GM18508 (cell line): ENCODE measurements at regions not wholly inside any gene's neighbourhood (a gene's known extent, or its start where the extent isn't known, plus 50 kb on each side); places are given as distances from the start of the nearest gene placed in this dataset.
"Not testable (repeated sequence)": the region's sequence is repeated elsewhere in the genome, so short reads cannot be mapped to it uniquely, and the experiment has no call there.

Experiments used
- ATAC-seq: cut with Tn5 transposase; IDR thresholded peaks from one replicate; pipeline ENCODE4 v1.9.1; 2021; ENCODE audit warnings: moderate number of reproducible peaks; ENCODE audit not compliant: insufficient read depth, unreplicated experiment

GRCh38 chr22:48834404-48834803 lies 993.3 kb downstream of the BRD1 start:
- no peak for ATAC-seq

- no peak for ATAC-seq
Observed at GRCh38 chr22:48832592-48832991, 995.1 kb downstream of the BRD1 start.

- ATAC-seq = no peak
Observed at GRCh38 chr22:48829908-48830307, 997.8 kb downstream of the BRD1 start.

GRCh38 chr22:48828688-48829087 lies 999.0 kb downstream of the BRD1 start:
- no peak for ATAC-seq

- no peak for ATAC-seq
Observed at GRCh38 chr22:48827904-48828555, 999.6 kb downstream of the BRD1 start.

GRCh38 chr22:48827268-48827846 lies 1000.3 kb downstream of the BRD1 start:
- ATAC-seq = no peak

- ATAC-seq = no peak
Observed at GRCh38 chr22:48826546-48826945, 1001.1 kb downstream of the BRD1 start.

- no peak for ATAC-seq
Observed at GRCh38 chr22:48825802-48826520, 1001.7 kb downstream of the BRD1 start.

- no peak for ATAC-seq
Observed at GRCh38 chr22:48824712-48825651, 1002.7 kb downstream of the BRD1 start.

GRCh38 chr22:48823941-48824340 lies 1003.7 kb downstream of the BRD1 start:
- no peak for ATAC-seq

- no peak for ATAC-seq
Observed at GRCh38 chr22:48822278-48823233, 1005.1 kb downstream of the BRD1 start.

- ATAC-seq = no peak
Observed at GRCh38 chr22:48821727-48822126, 1005.9 kb downstream of the BRD1 start.

GRCh38 chr22:48821346-48821690 lies 1006.4 kb downstream of the BRD1 start:
- ATAC-seq = no peak

- ATAC-seq = no peak
Observed at GRCh38 chr22:48820481-48821345, 1007.0 kb downstream of the BRD1 start.

- no peak for ATAC-seq
Observed at GRCh38 chr22:48819961-48820360, 1007.7 kb downstream of the BRD1 start.

- ATAC-seq = no peak
Observed at GRCh38 chr22:48819232-48819631, 1008.4 kb downstream of the BRD1 start.

GRCh38 chr22:48817491-48817890 lies 1010.2 kb downstream of the BRD1 start:
- ATAC-seq = not testable (repeated sequence)

- ATAC-seq = no peak
Observed at GRCh38 chr22:48811885-48812284, 1015.8 kb downstream of the BRD1 start.
